ENCODE measurements at regions not wholly inside any gene's neighbourhood (a gene's known extent, or its start where the extent isn't known, plus 50 kb on each side); places are given as distances from the start of the nearest gene placed in this dataset.

DNA sequence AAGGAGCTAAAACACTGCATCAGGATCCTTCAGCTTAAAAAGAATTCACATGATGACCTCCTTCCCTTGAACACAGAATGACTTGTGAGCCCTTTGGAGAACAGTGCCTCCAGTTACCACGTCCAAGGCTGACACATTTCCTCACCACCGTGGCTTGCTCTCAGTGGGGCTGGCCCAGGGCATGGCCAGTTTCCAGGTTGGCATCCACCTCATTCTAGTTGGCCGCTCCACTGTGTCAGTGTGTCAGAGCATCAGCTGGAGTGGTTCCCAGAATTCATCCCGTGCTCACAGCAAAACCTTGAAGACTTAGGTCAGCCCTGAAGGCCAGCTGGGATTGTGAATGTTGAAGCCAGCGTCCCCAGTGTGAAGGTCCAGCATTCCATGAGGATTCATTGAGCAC, 158.5 kb downstream of the INSIG2 start:
- Histone ChIP-seq H3K9ac (ENCODE audit: low read depth, low read length, poor library complexity, severe bottlenecking) (no peak overlapping the region), H3K4me2 (ENCODE audit: low read depth, low read length, poor library complexity, severe bottlenecking) (no peak overlapping the region), H3K27me3 (ENCODE audit: insufficient read depth, low read length, poor library complexity, severe bottlenecking) (peaks cover 6% of the 10 kb centered on the region), H3K4me3 (ENCODE audit: low read length, poor library complexity, severe bottlenecking) (no peak overlapping the region), H3K9me3 (ENCODE audit: insufficient read depth, low read depth, low read length) (no peaks in the 10 kb centered on the region), H3K36me3 (ENCODE audit: insufficient read depth, low read length) (no peaks in the 10 kb centered on the region), H3K79me2 (ENCODE audit: insufficient read depth, low read length) (no peaks in the 10 kb centered on the region), H2AFZ (ENCODE audit: low read length) (no peak overlapping the region), H3K9me2 (replicated peaks; ENCODE audit: low read depth, low read length) (no peaks in the 10 kb centered on the region), H3K4me1 (ENCODE audit: insufficient read depth, low read length, poor library complexity, severe bottlenecking) (no peaks in the 10 kb centered on the region), H3F3A (ENCODE audit: low read depth) (no peaks in the 10 kb centered on the region), H4K20me1 (ENCODE audit: insufficient read depth, low read length, poor library complexity, severe bottlenecking) (no peaks in the 10 kb centered on the region)
- no peak for TF ChIP-seq EZH2phosphoT487 (IDR thresholded peaks at IDR 0.05; ENCODE audit: borderline replicate concordance)
- TF ChIP-seq, protein P1, sequence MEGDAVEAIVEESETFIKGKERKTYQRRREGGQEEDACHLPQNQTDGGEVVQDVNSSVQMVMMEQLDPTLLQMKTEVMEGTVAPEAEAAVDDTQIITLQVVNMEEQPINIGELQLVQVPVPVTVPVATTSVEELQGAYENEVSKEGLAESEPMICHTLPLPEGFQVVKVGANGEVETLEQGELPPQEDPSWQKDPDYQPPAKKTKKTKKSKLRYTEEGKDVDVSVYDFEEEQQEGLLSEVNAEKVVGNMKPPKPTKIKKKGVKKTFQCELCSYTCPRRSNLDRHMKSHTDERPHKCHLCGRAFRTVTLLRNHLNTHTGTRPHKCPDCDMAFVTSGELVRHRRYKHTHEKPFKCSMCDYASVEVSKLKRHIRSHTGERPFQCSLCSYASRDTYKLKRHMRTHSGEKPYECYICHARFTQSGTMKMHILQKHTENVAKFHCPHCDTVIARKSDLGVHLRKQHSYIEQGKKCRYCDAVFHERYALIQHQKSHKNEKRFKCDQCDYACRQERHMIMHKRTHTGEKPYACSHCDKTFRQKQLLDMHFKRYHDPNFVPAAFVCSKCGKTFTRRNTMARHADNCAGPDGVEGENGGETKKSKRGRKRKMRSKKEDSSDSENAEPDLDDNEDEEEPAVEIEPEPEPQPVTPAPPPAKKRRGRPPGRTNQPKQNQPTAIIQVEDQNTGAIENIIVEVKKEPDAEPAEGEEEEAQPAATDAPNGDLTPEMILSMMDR (conservative IDR thresholded peaks at IDR 0.05; ENCODE audit: low read length), result no peak

DNA sequence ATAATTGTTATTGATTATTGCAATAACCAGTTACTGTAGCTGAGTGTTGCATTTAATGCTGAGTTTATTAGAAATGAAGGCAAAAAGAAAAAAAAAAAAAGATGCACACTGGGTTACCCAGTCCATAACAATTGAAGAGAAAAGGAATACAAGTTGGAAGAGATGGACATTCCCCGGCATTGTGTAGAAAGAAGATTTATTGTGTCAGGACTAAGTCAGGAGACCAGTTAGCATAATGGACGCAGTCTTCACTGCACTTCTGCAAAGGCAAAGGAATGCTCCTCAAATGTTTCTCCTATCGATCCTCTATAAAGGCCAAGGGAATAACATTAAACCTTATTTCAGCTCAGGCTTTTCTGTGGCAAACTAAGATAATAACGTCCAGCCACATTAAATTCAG, 157.8 kb downstream of the INSIG2 start:
- H3K9ac ChIP-seq (ENCODE audit: low read depth, low read length, poor library complexity, severe bottlenecking), result no peak overlapping the region
- H2AFZ ChIP-seq (ENCODE audit: low read length), result no peak overlapping the region
- no peaks in the 10 kb centered on the region for H3K9me2 ChIP-seq (replicated peaks; ENCODE audit: low read depth, low read length)
- H3K27me3 ChIP-seq (ENCODE audit: insufficient read depth, low read length, poor library complexity, severe bottlenecking), result peaks cover 6% of the 10 kb centered on the region
- no peaks in the 10 kb centered on the region for H3K9me3 ChIP-seq (ENCODE audit: insufficient read depth, low read depth, low read length)
- no peak overlapping the region for H3K4me2 ChIP-seq (ENCODE audit: low read depth, low read length, poor library complexity, severe bottlenecking)
- no peaks in the 10 kb centered on the region for H3F3A ChIP-seq (ENCODE audit: low read depth)
- no peak overlapping the region for H3K4me3 ChIP-seq (ENCODE audit: low read length, poor library complexity, severe bottlenecking)
- no peaks in the 10 kb centered on the region for H3K4me1 ChIP-seq (ENCODE audit: insufficient read depth, low read length, poor library complexity, severe bottlenecking)
- TF ChIP-seq, protein P1 (conservative IDR thresholded peaks at IDR 0.05; ENCODE audit: low read length), result no peak
- TF ChIP-seq EZH2phosphoT487 (IDR thresholded peaks at IDR 0.05; ENCODE audit: borderline replicate concordance), result no peak
- H4K20me1 ChIP-seq (ENCODE audit: insufficient read depth, low read length, poor library complexity, severe bottlenecking), result no peaks in the 10 kb centered on the region
- no peaks in the 10 kb centered on the region for H3K79me2 ChIP-seq (ENCODE audit: insufficient read depth, low read length)
- no peaks in the 10 kb centered on the region for H3K36me3 ChIP-seq (ENCODE audit: insufficient read depth, low read length)

DNA sequence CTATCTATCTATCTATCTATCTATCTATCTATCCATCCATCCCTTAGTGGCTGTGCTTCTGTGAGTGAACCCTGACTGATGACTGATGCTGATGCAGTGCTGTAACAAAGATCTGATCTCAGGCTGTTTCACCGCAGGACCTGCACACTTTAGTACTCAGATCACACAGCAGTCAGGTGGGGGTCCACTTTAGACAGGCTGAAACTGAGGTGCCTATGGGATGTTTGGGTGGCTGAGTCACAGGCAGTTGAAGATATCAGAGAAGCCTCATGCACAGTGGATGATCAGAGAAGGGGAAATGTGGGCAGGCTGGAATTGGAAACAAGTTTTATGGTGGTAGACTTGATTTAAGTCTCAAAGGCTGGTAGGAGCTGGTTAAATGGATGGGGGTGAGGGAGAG, 156.4 kb downstream of the INSIG2 start:
- Histone ChIP-seq H3K4me1 (ENCODE audit: insufficient read depth, low read length, poor library complexity, severe bottlenecking) (no peaks in the 10 kb centered on the region), H3K9me2 (replicated peaks; ENCODE audit: low read depth, low read length) (no peaks in the 10 kb centered on the region)
- TF ChIP-seq, protein P1 (conservative IDR thresholded peaks at IDR 0.05; ENCODE audit: low read length), result no peak
- TF ChIP-seq EZH2phosphoT487 (IDR thresholded peaks at IDR 0.05; ENCODE audit: borderline replicate concordance), result no peak

More for the DNA sequence above, 156.4 kb downstream of the INSIG2 start:
- Histone ChIP-seq H2AFZ (ENCODE audit: low read length) (no peak overlapping the region), H3K4me3 (ENCODE audit: low read length, poor library complexity, severe bottlenecking) (no peak overlapping the region), H3K79me2 (ENCODE audit: insufficient read depth, low read length) (no peaks in the 10 kb centered on the region), H3K4me2 (ENCODE audit: low read depth, low read length, poor library complexity, severe bottlenecking) (no peak overlapping the region), H3K27me3 (ENCODE audit: insufficient read depth, low read length, poor library complexity, severe bottlenecking) (peaks cover 6% of the 10 kb centered on the region), H4K20me1 (ENCODE audit: insufficient read depth, low read length, poor library complexity, severe bottlenecking) (no peaks in the 10 kb centered on the region), H3F3A (ENCODE audit: low read depth) (no peaks in the 10 kb centered on the region), H3K9ac (ENCODE audit: low read depth, low read length, poor library complexity, severe bottlenecking) (no peak overlapping the region), H3K9me3 (ENCODE audit: insufficient read depth, low read depth, low read length) (no peaks in the 10 kb centered on the region), H3K36me3 (ENCODE audit: insufficient read depth, low read length) (no peaks in the 10 kb centered on the region)
